ENCODE measurements at regions not wholly inside any gene's neighbourhood (a gene's known extent, or its start where the extent isn't known, plus 50 kb on each side); places are given as distances from the start of the nearest gene placed in this dataset.

GRCh38 chr4:87734936-87735335 lies 64.4 kb upstream of the IBSP start:
- Histone ChIP-seq H4K91ac (ENCODE audit: insufficient read length, low read depth, low read length) (no peak overlapping the region), H2BK20ac (ENCODE audit: low read depth, low read length, poor library complexity, severe bottlenecking) (no peak overlapping the region), H4K8ac (replicated peaks; ENCODE audit: insufficient read length, low read depth, low read length) (no peak overlapping the region), H4K5ac (ENCODE audit: insufficient read length, low read depth, low read length) (no peak overlapping the region), H3K23ac (ENCODE audit: insufficient read length, low read depth, low read length) (no peak overlapping the region), H3K4ac (ENCODE audit: low read depth, low read length) (no peak overlapping the region), H3K27me3 (ENCODE audit: insufficient read depth, low read length) (no peaks in the 10 kb centered on the region), H2AK5ac (ENCODE audit: insufficient read length, low read length) (no peak overlapping the region), H3K4me2 (ENCODE audit: insufficient read depth, insufficient read length, low read length) (no peak overlapping the region), H3K23me2 (ENCODE audit: insufficient read length, low read depth, low read length, poor library complexity, severe bottlenecking) (no peaks in the 10 kb centered on the region), H3K27ac (ENCODE audit: insufficient read length, low read depth, low read length) (no peak overlapping the region), H2AFZ (ENCODE audit: low read length) (no peak overlapping the region), H3K79me1 (ENCODE audit: insufficient read depth, low read depth, low read length, poor library complexity, severe bottlenecking) (no peaks in the 10 kb centered on the region), H3K18ac (ENCODE audit: insufficient read length, low read depth, low read length) (no peak overlapping the region), H2BK120ac (ENCODE audit: low read depth, low read length, poor library complexity, severe bottlenecking) (no peak overlapping the region), H2BK5ac (ENCODE audit: insufficient read length, low read length) (no peak overlapping the region), H3K9ac (ENCODE audit: extremely low read depth, insufficient read length, low read length) (no peak overlapping the region), H3K4me1 (ENCODE audit: insufficient read depth, low read length) (peaks cover 4% of the 10 kb centered on the region; the same call in 1 of the 2 replicates), H3K56ac (ENCODE audit: insufficient read length, low read depth, low read length) (no peak overlapping the region), H3K14ac (ENCODE audit: insufficient read depth, low read length) (no peak overlapping the region), H2BK15ac (ENCODE audit: low read depth, low read length) (no peak overlapping the region), H4K20me1 (ENCODE audit: control insufficient read depth, insufficient read depth, insufficient read length) (no peaks in the 10 kb centered on the region), H3T11ph (ENCODE audit: low read length) (no peak overlapping the region), H2BK12ac (ENCODE audit: insufficient read length, low read depth, low read length) (no peak overlapping the region), H3K9me3 (ENCODE audit: control insufficient read depth, low read depth, low read length) (no peaks in the 10 kb centered on the region), H3K79me2 (ENCODE audit: insufficient read depth, low read length) (no peaks in the 10 kb centered on the region)
- TF ChIP-seq CTCF (conservative IDR thresholded peaks at IDR 0.05), result no peak
- Mint-ChIP-seq H3K36me3 (ENCODE audit: insufficient read depth in 1 of 3, low read depth in 3 of 3) (peaks cover 0 to 15% (median 9%) of the 10 kb centered on the region in 3 experiments; a peak in 6 of 7 replicates), H3K4me1 (peaks cover 17 to 20% of the 10 kb centered on the region in 2 experiments), H3K27me3 (ENCODE audit: low read depth) (no peaks in the 10 kb centered on the region), H3K4me3 (no peak overlapping the region), H3K27ac (no peak overlapping the region), H3K9me3 (peaks cover 3 to 6% of the 10 kb centered on the region in 2 experiments; a peak in 4 of 5 replicates)
- no peak for DNase-seq
- WGBS (ENCODE audit: extremely low coverage, insufficient read length, low lambda C conversion rate), result no CpG with 5 or more reads among the region's 4 CpGs
